GM12872 (cell line): ENCODE measurements at regions not wholly inside any gene's neighbourhood (a gene's known extent, or its start where the extent isn't known, plus 50 kb on each side); places are given as distances from the start of the nearest gene placed in this dataset.

ENCODE experiments used
- TF ChIP-seq, protein P1 (sequence below): IDR thresholded peaks from 3 replicates; pipeline ENCODE4 v1.5.1; 2011; ENCODE audit warnings: low read depth, mild to moderate bottlenecking, low read length, moderate library complexity; ENCODE audit not compliant: insufficient read depth

DNA sequence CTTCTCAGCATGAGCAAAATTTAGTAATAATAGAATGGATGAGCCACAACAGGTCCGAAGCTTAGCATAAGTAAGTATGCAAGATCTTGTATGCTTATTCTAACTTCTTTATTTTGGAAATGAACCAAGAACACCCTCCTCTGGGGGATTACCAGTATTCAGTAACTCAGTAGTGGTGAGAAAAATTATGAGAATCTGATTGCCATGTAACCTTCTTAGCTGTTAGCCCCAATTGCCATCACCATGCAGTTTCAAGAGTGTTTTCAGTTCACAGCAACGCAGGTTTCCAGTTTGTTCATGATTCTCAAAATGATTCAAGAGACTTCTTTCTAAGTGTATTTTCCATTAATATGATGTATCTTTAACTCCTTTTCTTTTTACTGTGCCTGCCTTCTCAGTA lies 1507.6 kb upstream of the SEL1L start:
- TF ChIP-seq, protein P1, sequence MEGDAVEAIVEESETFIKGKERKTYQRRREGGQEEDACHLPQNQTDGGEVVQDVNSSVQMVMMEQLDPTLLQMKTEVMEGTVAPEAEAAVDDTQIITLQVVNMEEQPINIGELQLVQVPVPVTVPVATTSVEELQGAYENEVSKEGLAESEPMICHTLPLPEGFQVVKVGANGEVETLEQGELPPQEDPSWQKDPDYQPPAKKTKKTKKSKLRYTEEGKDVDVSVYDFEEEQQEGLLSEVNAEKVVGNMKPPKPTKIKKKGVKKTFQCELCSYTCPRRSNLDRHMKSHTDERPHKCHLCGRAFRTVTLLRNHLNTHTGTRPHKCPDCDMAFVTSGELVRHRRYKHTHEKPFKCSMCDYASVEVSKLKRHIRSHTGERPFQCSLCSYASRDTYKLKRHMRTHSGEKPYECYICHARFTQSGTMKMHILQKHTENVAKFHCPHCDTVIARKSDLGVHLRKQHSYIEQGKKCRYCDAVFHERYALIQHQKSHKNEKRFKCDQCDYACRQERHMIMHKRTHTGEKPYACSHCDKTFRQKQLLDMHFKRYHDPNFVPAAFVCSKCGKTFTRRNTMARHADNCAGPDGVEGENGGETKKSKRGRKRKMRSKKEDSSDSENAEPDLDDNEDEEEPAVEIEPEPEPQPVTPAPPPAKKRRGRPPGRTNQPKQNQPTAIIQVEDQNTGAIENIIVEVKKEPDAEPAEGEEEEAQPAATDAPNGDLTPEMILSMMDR = no peak

DNA sequence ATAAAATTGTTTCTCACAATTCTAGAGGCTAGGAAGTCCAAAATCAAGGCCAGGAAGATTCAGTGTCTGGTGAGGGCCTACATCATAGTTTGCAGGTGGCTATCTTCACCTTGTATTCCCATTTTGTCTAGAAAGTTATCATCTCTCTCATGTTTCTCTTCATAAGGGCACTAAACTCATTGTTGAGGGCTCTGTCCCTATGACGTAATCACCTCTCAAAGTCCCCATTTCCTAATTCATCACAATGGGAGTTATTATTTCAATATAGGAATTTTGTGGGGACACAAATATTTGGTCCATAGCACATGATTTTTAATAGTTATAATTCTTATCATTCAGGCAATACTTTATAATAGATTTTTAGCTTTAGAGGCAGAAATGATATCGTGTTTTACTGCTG lies 1509.2 kb upstream of the SEL1L start:
- TF ChIP-seq, protein P1 = no peak

DNA sequence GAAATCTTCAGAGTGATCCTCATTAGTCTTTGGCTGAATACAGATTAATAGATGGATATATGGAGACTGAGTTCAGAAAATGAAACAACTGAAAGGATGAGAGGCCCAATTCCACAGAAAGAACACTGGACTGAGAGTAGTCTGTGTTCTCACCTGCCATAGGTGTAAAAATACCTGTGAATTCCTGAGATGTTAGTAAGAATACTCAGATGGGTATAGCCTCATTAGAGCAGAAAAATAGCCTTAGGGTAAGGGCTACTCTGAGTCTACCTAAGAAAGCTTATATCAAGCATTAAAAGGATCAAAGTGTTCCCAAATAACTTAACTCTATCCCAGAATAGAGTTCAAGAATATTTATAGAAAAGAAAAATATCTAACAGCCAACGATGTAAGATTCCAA lies 1510.3 kb upstream of the SEL1L start:
- TF ChIP-seq, protein P1 = no peak

DNA sequence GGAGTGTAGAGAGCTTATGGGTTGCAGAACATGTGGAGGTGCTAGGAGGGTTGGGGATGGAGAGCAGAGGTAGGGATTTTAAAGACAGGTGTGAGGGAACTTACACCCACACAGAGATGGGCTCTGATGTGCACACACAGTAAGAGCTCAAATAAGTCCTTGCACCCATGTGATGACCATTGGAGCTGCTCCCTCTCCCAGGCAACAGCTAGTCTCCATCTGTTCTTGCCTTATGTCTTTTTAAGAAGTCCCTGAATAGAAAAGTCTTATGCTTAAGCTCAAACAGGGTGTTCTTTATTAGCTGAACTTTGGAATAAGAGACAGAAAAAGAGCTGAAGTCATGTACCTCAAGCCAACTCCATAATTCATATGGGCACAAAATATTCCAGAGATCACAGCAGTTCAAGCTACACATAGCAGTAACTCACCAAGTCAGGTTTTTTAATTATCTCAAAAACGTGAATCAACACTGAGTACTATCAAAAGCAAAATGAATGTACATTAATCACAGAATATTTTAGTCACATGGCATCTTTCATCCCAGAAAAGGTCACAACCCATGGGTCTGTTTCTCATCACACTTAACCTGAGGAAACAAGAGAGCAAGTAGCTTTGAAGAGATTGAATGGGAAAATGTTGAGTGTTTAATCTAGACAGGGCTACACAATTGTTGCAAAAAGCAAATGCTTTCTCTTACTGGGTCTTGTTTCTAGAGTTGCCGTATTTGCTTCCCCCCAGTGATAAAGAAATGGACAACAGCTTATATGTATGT lies 1513.6 kb upstream of the SEL1L start:
- TF ChIP-seq, protein P1 = no peak

DNA sequence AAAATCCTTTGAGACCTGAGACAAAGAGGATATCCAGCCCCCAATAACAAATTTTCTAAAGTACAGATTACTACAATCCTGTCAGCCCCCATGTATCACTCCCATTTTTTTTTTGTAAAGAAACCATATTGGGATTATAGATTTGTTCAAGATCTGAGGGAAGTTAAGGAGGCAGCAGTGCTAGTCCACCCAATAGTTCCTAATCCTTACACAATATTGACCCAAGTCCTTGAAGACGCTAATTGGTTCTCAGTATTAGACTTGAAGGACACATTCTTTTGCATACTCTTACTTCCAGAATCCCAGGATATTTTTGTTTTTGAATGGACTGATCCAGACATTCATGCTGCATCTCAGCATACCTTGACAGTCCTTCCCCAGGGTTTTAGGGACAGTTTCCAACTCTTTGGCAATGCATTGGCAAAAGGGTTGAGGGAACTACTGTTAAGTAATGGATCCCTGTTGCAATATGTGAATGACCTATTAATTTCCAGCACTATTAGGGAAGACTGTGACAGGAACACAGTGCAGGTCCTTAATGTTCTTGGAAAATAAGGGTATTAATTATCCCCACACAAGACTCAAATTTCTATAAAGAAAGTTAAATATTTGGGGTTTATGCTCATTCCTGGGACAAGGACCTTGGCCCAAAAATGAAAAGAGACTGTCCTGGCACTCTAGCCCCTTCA lies 1519.5 kb upstream of the SEL1L start:
- TF ChIP-seq, protein P1 = no peak

DNA sequence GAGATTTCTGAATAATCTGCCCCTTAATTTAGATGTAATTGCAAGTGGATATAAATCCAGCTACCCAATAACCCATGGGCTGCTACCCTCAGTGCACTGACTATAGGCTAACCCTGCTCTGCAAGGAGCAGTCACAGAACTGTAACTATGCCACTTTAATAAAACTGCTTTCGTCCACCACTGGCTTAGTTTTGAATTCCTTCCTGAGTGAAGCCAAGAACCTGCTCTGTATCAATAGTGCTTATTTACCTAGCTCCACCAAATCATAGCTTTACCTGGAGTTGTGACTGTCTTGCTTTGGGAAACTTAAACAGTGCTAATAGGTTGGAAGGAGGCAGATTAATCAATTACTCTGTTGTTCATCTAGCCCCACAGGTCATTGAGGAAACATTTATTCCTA lies 1524.4 kb upstream of the SEL1L start:
- TF ChIP-seq, protein P1 = no peak

DNA sequence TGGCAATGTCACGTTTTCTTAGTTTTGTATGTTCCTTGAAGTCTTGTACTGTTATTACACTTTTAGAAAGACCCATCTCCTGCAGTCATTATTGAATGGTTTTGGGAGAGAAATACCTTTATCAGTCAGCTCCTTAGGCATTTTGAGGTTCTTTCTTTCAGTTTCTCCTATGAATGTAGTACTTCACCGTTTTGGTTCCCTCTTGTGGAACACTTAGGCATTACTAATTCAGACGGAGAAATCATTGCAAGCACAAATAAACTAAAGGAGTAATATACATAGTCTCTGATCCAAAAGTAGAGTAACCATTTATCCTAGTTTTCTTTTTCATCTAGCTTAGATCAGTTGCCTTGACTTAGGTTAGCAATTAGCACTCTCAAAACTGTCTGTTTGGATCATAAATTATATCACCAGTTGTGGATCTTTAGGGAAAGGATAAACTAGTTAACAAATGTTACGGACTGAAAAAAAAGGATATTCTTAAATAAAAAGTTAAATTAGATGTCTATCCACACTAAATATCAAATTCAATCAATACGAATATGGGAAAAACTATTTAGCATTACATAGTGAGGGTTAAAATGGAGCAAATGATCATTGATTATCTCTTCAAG lies 1538.3 kb upstream of the SEL1L start:
- TF ChIP-seq, protein P1 = peak; percentile 35; the same call in 1 of the 3 replicates
